ENCODE measurements at regions not wholly inside any gene's neighbourhood (a gene's known extent, or its start where the extent isn't known, plus 50 kb on each side); places are given as distances from the start of the nearest gene placed in this dataset.
"Not testable (repeated sequence)": the region's sequence is repeated elsewhere in the genome, so short reads cannot be mapped to it uniquely, and the experiment has no call there.

DNA sequence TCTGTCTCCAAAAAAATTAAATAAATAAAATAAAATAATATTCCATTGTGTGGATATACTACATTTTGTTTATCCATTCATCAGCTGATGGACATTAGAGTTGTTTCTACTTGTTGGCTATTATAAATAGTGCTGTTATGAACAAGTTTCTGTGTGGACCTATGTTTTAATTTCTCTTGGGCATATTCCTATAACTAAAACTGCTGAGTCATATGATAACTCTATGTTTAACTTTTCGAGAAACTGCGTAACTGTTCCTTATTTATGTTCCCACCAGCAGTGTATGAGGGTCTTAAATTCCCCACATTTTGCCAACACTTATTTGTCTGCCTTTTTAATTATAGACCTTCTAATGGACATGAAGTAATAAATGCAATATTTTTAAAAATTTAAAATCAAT is 80.0 kb upstream of the XIST start:
- DNase-seq (ENCODE audit: low read depth in 2 of 2) = no peak
- no peak overlapping the region for H3K4me3 ChIP-seq (replicated peaks in 1 of 2; ENCODE audit: low read depth in 2 of 2, low read length in 2 of 2)
- TF ChIP-seq, protein P1, sequence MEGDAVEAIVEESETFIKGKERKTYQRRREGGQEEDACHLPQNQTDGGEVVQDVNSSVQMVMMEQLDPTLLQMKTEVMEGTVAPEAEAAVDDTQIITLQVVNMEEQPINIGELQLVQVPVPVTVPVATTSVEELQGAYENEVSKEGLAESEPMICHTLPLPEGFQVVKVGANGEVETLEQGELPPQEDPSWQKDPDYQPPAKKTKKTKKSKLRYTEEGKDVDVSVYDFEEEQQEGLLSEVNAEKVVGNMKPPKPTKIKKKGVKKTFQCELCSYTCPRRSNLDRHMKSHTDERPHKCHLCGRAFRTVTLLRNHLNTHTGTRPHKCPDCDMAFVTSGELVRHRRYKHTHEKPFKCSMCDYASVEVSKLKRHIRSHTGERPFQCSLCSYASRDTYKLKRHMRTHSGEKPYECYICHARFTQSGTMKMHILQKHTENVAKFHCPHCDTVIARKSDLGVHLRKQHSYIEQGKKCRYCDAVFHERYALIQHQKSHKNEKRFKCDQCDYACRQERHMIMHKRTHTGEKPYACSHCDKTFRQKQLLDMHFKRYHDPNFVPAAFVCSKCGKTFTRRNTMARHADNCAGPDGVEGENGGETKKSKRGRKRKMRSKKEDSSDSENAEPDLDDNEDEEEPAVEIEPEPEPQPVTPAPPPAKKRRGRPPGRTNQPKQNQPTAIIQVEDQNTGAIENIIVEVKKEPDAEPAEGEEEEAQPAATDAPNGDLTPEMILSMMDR (IDR thresholded peaks at IDR 0.05; ENCODE audit: low read depth, low read length) = no peak

DNA sequence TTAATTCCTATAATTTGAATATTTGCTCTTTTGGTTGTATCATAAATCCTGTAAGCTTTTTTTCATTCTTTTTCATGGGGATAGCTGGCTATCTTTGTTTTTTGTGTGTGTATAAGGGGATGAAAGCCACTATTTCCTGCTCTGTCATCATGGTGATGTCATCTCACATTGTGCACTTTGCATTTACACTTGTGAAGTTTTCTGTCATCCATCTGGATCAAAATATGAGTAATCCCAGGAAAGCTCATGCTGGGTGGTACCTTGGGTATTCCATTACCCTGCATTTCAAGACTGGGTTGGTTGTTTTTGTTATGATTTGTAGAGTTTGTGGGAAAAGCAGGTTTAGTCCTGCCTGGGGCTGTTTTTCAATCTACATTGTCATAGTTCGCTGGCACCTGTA is 77.8 kb upstream of the XIST start:
- TF ChIP-seq, protein P1 (IDR thresholded peaks at IDR 0.05; ENCODE audit: low read depth, low read length) = no peak
- peak in 1 of 2 donors; percentile 33 for DNase-seq (ENCODE audit: low read depth in 2 of 2)
- H3K4me3 ChIP-seq (replicated peaks in 1 of 2; ENCODE audit: low read depth in 2 of 2, low read length in 2 of 2) = no peak overlapping the region

DNA sequence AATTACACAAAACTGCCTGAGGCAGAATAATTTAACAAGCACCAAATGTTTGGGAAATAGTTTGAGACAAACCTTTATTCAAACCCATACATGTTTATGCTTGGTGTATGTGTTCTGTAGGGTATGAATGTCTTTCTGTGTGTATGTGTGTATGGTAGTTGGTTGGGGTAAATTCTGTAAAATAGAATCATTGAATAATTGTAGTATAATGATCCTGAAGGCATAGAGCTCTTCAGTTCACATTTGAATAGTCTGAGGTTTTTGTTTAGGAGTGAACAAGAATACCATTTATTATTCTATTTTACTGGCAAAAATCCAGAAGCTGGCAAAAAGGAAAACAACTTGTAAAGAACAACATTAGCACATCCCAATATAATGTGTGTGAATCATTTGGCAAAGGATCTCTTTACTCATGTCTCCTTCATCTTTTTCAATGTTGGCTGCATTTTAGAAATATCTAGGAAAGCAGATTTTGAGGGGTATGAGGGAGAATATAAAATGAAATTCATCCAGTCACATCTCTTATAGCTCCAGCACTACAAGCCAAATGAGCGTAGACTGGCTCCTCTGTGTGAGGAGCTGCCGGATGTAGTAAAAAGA is 70.4 kb upstream of the XIST start:
- peak; percentile 20 to 67 for DNase-seq (ENCODE audit: low read depth in 2 of 2)
- no peak overlapping the region for H3K4me3 ChIP-seq (replicated peaks in 1 of 2; ENCODE audit: low read depth in 2 of 2, low read length in 2 of 2)
- TF ChIP-seq, protein P1 (IDR thresholded peaks at IDR 0.05; ENCODE audit: low read depth, low read length) = no peak

DNA sequence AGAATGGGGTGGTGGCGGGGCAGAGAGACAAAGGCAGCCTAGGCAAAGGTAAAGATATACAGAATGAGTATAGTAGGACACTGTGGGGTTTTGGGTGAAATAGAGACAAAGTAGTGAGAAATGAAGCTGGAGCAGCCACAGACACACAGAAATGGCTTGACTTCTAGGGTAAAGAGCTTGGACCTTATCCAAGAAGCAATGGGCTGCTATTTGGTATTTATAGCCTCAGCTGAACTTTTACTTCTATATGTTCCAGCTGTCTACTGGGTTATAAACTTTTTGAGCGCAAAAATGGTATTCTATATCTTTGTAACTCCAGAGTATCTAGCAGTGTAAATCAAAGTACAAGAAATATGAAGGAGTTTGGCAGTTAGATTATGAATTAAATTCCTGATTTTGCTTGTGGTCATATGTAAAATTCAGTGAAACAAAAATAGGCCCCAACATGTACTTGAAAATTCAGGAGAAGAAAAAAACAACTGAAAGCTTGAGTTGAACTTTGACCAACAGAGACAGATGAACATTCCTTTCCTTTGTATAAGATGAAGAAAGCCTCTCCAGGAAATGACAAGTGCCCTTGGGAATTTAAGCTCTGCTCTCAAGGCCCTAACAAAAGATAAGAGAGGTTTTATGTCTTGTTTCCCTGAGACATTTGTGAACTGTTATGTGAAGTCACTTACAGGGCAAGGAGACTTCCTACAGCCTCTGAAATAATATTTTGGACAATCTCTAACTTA is 64.6 kb upstream of the XIST start:
- TF ChIP-seq, protein P1 (IDR thresholded peaks at IDR 0.05; ENCODE audit: low read depth, low read length) = no peak
- no peak overlapping the region for H3K4me3 ChIP-seq (replicated peaks in 1 of 2; ENCODE audit: low read depth in 2 of 2, low read length in 2 of 2)
- DNase-seq (ENCODE audit: low read depth in 2 of 2) = peak; percentile 92 to 94

DNA sequence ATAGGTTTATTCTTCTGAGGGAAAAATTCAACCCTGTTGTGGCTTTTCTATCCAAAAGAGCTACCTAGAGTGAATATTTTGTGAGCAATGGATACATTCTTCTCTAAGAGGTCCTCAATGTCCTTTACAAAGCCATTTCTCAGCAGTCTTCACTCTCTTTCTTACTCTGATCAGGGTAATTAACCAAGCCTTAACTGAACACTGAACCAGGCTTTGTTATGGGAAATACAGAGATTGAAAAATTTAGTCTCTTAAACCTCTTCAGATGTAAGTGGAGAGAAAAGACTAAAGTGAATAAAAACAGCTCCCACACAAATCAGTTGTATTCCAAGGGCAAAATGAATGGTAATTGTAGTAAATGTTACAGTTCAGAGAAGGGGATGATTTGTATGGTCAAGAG is 64.0 kb upstream of the XIST start:
- H3K4me3 ChIP-seq (replicated peaks in 1 of 2; ENCODE audit: low read depth in 2 of 2, low read length in 2 of 2) = no peak overlapping the region
- no peak for DNase-seq (ENCODE audit: low read depth in 2 of 2)
- TF ChIP-seq, protein P1 (IDR thresholded peaks at IDR 0.05; ENCODE audit: low read depth, low read length) = no peak

DNA sequence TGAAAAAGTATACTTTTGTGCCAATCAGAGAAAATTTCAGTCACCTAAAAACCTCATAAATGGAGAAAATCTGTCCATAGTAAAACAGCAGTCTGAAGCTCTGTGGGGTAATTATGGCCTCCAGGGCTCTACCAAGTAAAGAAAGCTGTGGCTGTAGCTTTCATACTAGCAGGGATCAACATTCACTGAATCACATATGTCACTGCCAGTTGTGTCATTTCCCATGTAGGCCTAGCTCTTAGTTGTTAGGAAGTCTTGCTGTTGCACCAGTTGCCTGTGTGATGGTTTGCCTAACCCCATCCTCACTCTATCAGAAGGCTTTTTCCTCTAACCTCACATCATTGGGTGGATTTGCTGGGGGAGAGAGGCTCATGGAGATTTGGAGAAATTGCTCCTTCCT is 62.3 kb upstream of the XIST start:
- not testable (repeated sequence) for DNase-seq (ENCODE audit: low read depth in 2 of 2); H3K4me3 ChIP-seq (replicated peaks in 1 of 2; ENCODE audit: low read depth in 2 of 2, low read length in 2 of 2)

DNA sequence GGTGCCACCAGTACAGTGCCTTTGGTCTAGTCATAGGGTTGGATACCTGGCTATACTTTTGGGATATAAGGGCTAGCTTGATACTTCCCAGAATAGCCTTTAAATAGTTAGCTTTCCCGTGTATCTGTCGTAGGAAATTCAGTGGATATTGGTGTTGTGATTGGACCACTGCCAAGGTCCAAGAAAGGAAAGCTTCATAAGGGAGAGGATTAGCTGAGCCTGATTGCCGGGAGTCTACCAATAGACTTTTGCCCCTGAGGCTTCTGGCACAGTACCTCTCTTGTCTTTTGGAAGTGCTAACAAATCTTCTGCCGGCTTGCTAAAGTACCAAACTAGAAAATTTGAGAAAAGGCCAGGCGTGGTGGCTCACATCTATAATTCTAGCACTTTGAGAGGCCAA is 61.1 kb upstream of the XIST start:
- TF ChIP-seq, protein P1 (IDR thresholded peaks at IDR 0.05; ENCODE audit: low read depth, low read length) = no peak
- peak; percentile 33 to 73 for DNase-seq (ENCODE audit: low read depth in 2 of 2)
- no peak overlapping the region for H3K4me3 ChIP-seq (replicated peaks in 1 of 2; ENCODE audit: low read depth in 2 of 2, low read length in 2 of 2)

DNA sequence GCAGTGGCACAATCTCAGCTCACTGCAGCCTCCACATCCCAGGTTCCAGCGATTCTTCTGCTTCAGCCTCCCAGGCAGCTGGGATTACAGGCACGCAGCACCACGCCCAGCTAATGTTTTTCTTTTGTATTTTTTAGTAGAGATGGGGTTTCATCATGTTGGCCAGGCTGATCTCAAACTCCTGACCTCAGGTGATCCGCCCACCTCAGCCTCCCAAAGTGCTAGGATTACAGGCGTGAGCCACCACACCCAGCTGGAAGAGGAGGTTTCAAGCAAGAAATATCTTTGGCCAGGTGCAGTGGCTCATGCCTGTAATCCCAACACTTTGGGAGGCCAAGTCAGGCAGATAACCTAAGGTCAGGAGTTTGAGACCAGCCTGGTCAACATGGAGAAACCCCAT is 59.4 kb upstream of the XIST start:
- DNase-seq (ENCODE audit: low read depth in 2 of 2); H3K4me3 ChIP-seq (replicated peaks in 1 of 2; ENCODE audit: low read depth in 2 of 2, low read length in 2 of 2): not testable (repeated sequence)

DNA sequence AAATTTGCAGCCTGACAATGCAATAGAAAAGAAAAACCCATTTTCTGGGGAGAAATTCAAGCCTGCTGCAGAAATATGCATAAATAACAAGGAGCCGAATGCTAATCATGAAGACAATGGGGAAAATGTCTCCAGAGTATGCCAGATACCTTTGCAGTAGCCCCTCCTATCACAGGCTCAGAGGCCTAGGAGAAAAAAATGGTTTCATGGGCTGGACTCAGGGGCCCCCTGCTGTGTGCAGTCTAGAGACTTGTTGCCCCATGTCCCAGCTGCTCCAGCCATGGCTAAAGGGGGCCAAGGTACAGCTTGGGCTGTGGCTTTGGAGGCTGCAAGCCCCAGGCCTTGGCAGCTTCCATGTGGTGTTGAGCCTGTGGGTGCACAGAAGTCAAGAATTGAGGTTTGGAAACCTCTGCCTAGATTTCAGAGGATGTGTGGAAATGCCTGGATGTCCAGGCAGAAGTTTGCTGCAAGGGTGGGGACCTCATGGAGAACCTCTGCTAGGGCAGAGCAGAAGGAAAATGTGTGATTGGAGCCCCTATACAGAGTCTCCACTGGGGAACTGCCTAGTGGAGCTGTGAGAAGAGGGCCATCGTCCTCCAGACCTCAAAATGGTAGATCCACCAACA is 53.3 kb upstream of the XIST start:
- not testable (repeated sequence) for DNase-seq (ENCODE audit: low read depth in 2 of 2); H3K4me3 ChIP-seq (replicated peaks in 1 of 2; ENCODE audit: low read depth in 2 of 2, low read length in 2 of 2)

All from cardiac fibroblast (primary cell).